Vagina (tissue), 2 donors: ENCODE measurements at regions not wholly inside any gene's neighbourhood (a gene's known extent, or its start where the extent isn't known, plus 50 kb on each side); places are given as distances from the start of the nearest gene placed in this dataset.

Source experiments
- POLR2AphosphoS5 ChIP-seq, 2 donors: sonication (generic); formaldehyde crosslinking; IDR thresholded peaks; one replicate each; pipeline ENCODE4 v1.9.0; 2017; ENCODE audit warnings: antibody characterized with exemption in 2 of 2, mild to moderate bottlenecking in 2 of 2, low read depth in 1 of 2; ENCODE audit not compliant: insufficient read depth in 1 of 2
- TF ChIP-seq, protein P1 (sequence below), 3 experiments: fragments of 450-650 bp in 2 of 3; fragments of 200-600 bp in 1 of 3; sonication (generic) in 1 of 3; IDR thresholded peaks; one replicate each; pipeline ENCODE4 v1.5.1; 2017 to 2019; ENCODE audit warnings: antibody characterized with exemption in 3 of 3, mild to moderate bottlenecking in 2 of 3, moderate library complexity in 2 of 3

DNA sequence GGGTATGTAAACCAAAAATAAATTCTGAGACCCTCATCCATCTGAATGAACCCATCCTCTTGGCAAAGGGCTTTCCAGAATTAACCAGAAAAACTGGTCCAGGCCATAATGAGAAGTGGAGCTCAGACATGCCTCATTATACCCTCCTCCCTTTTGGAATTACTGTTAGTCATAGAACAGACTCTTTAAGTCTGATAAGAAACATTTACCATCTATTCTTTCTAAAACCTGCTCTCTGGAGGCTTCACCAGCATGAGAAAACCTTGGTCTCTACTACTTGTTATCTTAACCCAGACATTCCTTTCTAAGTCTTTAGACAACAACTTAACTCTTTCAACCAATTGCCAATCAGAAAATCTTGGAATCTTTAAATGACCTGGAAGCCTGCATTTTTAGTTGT lies 82.8 kb downstream of the QPCT start:
- TF ChIP-seq, protein P1, sequence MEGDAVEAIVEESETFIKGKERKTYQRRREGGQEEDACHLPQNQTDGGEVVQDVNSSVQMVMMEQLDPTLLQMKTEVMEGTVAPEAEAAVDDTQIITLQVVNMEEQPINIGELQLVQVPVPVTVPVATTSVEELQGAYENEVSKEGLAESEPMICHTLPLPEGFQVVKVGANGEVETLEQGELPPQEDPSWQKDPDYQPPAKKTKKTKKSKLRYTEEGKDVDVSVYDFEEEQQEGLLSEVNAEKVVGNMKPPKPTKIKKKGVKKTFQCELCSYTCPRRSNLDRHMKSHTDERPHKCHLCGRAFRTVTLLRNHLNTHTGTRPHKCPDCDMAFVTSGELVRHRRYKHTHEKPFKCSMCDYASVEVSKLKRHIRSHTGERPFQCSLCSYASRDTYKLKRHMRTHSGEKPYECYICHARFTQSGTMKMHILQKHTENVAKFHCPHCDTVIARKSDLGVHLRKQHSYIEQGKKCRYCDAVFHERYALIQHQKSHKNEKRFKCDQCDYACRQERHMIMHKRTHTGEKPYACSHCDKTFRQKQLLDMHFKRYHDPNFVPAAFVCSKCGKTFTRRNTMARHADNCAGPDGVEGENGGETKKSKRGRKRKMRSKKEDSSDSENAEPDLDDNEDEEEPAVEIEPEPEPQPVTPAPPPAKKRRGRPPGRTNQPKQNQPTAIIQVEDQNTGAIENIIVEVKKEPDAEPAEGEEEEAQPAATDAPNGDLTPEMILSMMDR (IDR thresholded peaks at IDR 0.05): no peak
- no peak for TF ChIP-seq POLR2AphosphoS5 (IDR thresholded peaks at IDR 0.05; ENCODE audit: insufficient read depth in 1 of 2, low read depth in 1 of 2)
